Astrocyte (in vitro differentiated cells and primary cell): ENCODE measurements at regions not wholly inside any gene's neighbourhood (a gene's known extent, or its start where the extent isn't known, plus 50 kb on each side); places are given as distances from the start of the nearest gene placed in this dataset.

Experiments used
- DNase-seq: peaks from one replicate; pipeline ENCODE4 v3.0.0-alpha.2; 2010; ENCODE audit warnings: low read depth
- FAIRE-seq: peaks from 2 replicates; lab custom pipeline; 2011; peaks lifted over from hg19 to GRCh38; lab: Jason Lieb, UNC
- H2AFZ ChIP-seq: 2 replicates; pipeline ENCODE4 v1.6.0; 2012; ENCODE audit warnings: low read depth, low read length, inconsistent platforms
- H3K27ac ChIP-seq: 2 replicates; pipeline ENCODE4 v1.5.1; 2011; ENCODE audit warnings: low read depth, low read length, inconsistent platforms
- H3K27me3 ChIP-seq: 2 replicates; pipeline ENCODE4 v1.6.0; 2011; ENCODE audit warnings: low read length, inconsistent platforms; ENCODE audit not compliant: insufficient read depth
- H3K36me3 ChIP-seq: 2 replicates; pipeline ENCODE4 v1.5.1; 2011; ENCODE audit warnings: low read length, inconsistent platforms; ENCODE audit not compliant: insufficient read depth
- H3K4me1 ChIP-seq: 2 replicates; pipeline ENCODE4 v1.5.1; 2011; ENCODE audit warnings: low read length, inconsistent platforms; ENCODE audit not compliant: insufficient read depth
- H3K4me2 ChIP-seq: 2 replicates; pipeline ENCODE4 v1.6.0; 2012; ENCODE audit warnings: low read length, inconsistent platforms
- H3K4me3 ChIP-seq: 2 replicates; pipeline ENCODE4 v1.5.1; 2011; ENCODE audit warnings: low read depth, mild to moderate bottlenecking, low read length, inconsistent platforms; ENCODE audit not compliant: insufficient read depth
- H3K79me2 ChIP-seq: 2 replicates; pipeline ENCODE4 v1.6.0; 2012; ENCODE audit warnings: mild to moderate bottlenecking, low read length, inconsistent platforms; ENCODE audit not compliant: insufficient read depth
- H3K9ac ChIP-seq: 2 replicates; pipeline ENCODE4 v1.6.0; 2012; ENCODE audit warnings: mild to moderate bottlenecking, low read length, inconsistent platforms
- H3K9me3 ChIP-seq: 2 replicates; pipeline ENCODE4 v1.5.1; 2012; ENCODE audit warnings: low read depth, mild to moderate bottlenecking, low read length, inconsistent platforms; ENCODE audit not compliant: insufficient read depth
- H4K20me1 ChIP-seq: 2 replicates; pipeline ENCODE4 v1.6.0; 2012; ENCODE audit warnings: low read length, inconsistent platforms; ENCODE audit not compliant: insufficient read depth
- H3K27ac Mint-ChIP-seq: one replicate; pipeline ENCODE4 v1.8.0; 2021; ENCODE audit warnings: mild to moderate bottlenecking, mixed read lengths; ENCODE audit not compliant: unreplicated experiment
- H3K27me3 Mint-ChIP-seq: one replicate; pipeline ENCODE4 v1.8.0; 2021; ENCODE audit warnings: low read depth, mixed read lengths; ENCODE audit not compliant: unreplicated experiment
- H3K36me3 Mint-ChIP-seq: one replicate; pipeline ENCODE4 v1.8.0; 2021; ENCODE audit warnings: low read depth, mixed read lengths; ENCODE audit not compliant: unreplicated experiment
- H3K4me1 Mint-ChIP-seq: one replicate; pipeline ENCODE4 v1.8.0; 2021; ENCODE audit warnings: low read depth, mixed read lengths; ENCODE audit not compliant: unreplicated experiment
- H3K4me3 Mint-ChIP-seq: one replicate; pipeline ENCODE4 v1.8.0; 2021; ENCODE audit warnings: mild to moderate bottlenecking, moderate library complexity, mixed read lengths; ENCODE audit not compliant: unreplicated experiment
- H3K9me3 Mint-ChIP-seq: one replicate; pipeline ENCODE4 v1.8.0; 2021; ENCODE audit warnings: mild to moderate bottlenecking, mixed read lengths; ENCODE audit not compliant: unreplicated experiment
- CTCF ChIP-seq: IDR thresholded peaks from 2 replicates; pipeline ENCODE4 v1.5.1; 2011; ENCODE audit warnings: low read depth, mild to moderate bottlenecking, inconsistent platforms, low read length, moderate library complexity; ENCODE audit not compliant: insufficient read depth
- EZH2 ChIP-seq: IDR thresholded peaks from 2 replicates; pipeline ENCODE4 v1.6.1; 2012; ENCODE audit warnings: mild to moderate bottlenecking, low read length, inconsistent platforms; ENCODE audit not compliant: insufficient read depth

- Histone ChIP-seq H3K9ac (peak overlapping the region; percentile 70), H3K4me2 (no peak overlapping the region), H3K36me3 (no peaks in the 10 kb centered on the region), H3K9me3 (no peaks in the 10 kb centered on the region), H2AFZ (no peak overlapping the region), H3K4me1 (peaks cover 23% of the 10 kb centered on the region), H3K4me3 (no peak overlapping the region), H3K27me3 (no peaks in the 10 kb centered on the region), H4K20me1 (no peaks in the 10 kb centered on the region), H3K79me2 (no peaks in the 10 kb centered on the region), H3K27ac (peak overlapping the region; percentile 93)
- Mint-ChIP-seq H3K9me3 (no peaks in the 10 kb centered on the region), H3K27me3 (no peaks in the 10 kb centered on the region), H3K36me3 (no peaks in the 10 kb centered on the region), H3K4me1 (peaks cover 48% of the 10 kb centered on the region), H3K4me3 (no peak overlapping the region), H3K27ac (peak overlapping the region; percentile 96)
- DNase-seq (no peak), FAIRE-seq (no peak)
- TF ChIP-seq CTCF (no peak), EZH2 (no peak)
These were observed 386.5 kb upstream of the SGO1 start for GRCh38 chr3:20572473-20572872.

- Histone ChIP-seq H3K4me2 (no peak overlapping the region), H3K27me3 (no peaks in the 10 kb centered on the region), H3K4me3 (no peak overlapping the region), H4K20me1 (no peaks in the 10 kb centered on the region), H3K4me1 (peaks cover 10% of the 10 kb centered on the region), H3K9ac (no peak overlapping the region), H3K79me2 (no peaks in the 10 kb centered on the region), H3K36me3 (no peaks in the 10 kb centered on the region), H2AFZ (no peak overlapping the region), H3K27ac (no peak overlapping the region), H3K9me3 (no peaks in the 10 kb centered on the region)
- Mint-ChIP-seq H3K27me3 (no peaks in the 10 kb centered on the region), H3K4me3 (no peak overlapping the region), H3K36me3 (no peaks in the 10 kb centered on the region), H3K4me1 (peaks cover 27% of the 10 kb centered on the region), H3K9me3 (no peaks in the 10 kb centered on the region), H3K27ac (no peak overlapping the region)
- DNase-seq, result peak; percentile 64
- no peak for FAIRE-seq
- TF ChIP-seq EZH2 (no peak), CTCF (no peak)
These were observed 383.3 kb upstream of the SGO1 start for GRCh38 chr3:20569310-20569709.

GRCh38 chr3:20564966-20565365, 379.0 kb upstream of the SGO1 start:
- FAIRE-seq, result no peak
- no peaks in the 10 kb centered on the region for H3K27me3 Mint-ChIP-seq

More at GRCh38 chr3:20564966-20565365, 379.0 kb upstream of the SGO1 start:
- Mint-ChIP-seq H3K9me3 (no peaks in the 10 kb centered on the region), H3K4me3 (no peak overlapping the region), H3K27ac (no peak overlapping the region), H3K4me1 (peaks cover 13% of the 10 kb centered on the region), H3K36me3 (no peaks in the 10 kb centered on the region)
- Histone ChIP-seq H3K4me3 (no peak overlapping the region), H2AFZ (no peak overlapping the region), H3K9ac (no peak overlapping the region), H3K27me3 (no peaks in the 10 kb centered on the region), H4K20me1 (no peaks in the 10 kb centered on the region), H3K27ac (no peak overlapping the region), H3K79me2 (no peaks in the 10 kb centered on the region), H3K4me1 (no peaks in the 10 kb centered on the region), H3K36me3 (no peaks in the 10 kb centered on the region), H3K4me2 (no peak overlapping the region), H3K9me3 (no peaks in the 10 kb centered on the region)
- TF ChIP-seq CTCF, result no peak
- no peak for DNase-seq
